HCT116 (cell line): ENCODE measurements at regions not wholly inside any gene's neighbourhood (a gene's known extent, or its start where the extent isn't known, plus 50 kb on each side); places are given as distances from the start of the nearest gene placed in this dataset.

Experiments
- ATAC-seq: fragments of 200-7000 bp; cut with Tn5 transposase; 2 replicates; pipeline ENCODE4 v1.9.1; 2020; ENCODE audit warnings: mild to moderate bottlenecking, moderate library complexity
- BruUV-seq: library from RNA; stranded (reverse); fragments of 400-500 nt; replicated peaks from 2 replicates; lab custom pipeline; 2021; lab: Mats Ljungman, UMichigan
- CTCF ChIA-PET: fragments of 300-600 bp; sonication (Branson Sonifier 250); formaldehyde crosslinking; loops from one replicate; lab custom pipeline; 2021; ENCODE audit warnings: antibody characterized with exemption; lab: Charles Lee
- POLR2A ChIA-PET: fragments of 300-600, 350-600 bp; sonication (Branson Sonifier 250); formaldehyde crosslinking; loops from one replicate; lab custom pipeline; 2021; ENCODE audit warnings: antibody characterized with exemption; lab: Charles Lee
- RAD21 ChIA-PET, 2 experiments: fragments of 300-600 bp; sonication (Branson Sonifier 250); formaldehyde crosslinking; loops; one replicate each; lab custom pipeline; 2023; ENCODE audit warnings: low total read pairs in 2 of 2; ENCODE audit not compliant: uncharacterized antibody in 2 of 2, unreplicated experiment in 2 of 2, low non-redundant PET in 1 of 2; lab: Charles Lee
- DNase-seq: peaks from one replicate; pipeline ENCODE4 v3.0.0-alpha.2; 2010; ENCODE audit warnings: low read depth, low spot score
- H2AFZ ChIP-seq: fragments of 200-600 bp; shearing (Covaris generic), sonication (generic); 2 replicates; pipeline ENCODE4 v1.6.1; 2017; ENCODE audit warnings: low read depth, mixed run types, mixed read lengths, antibody characterized with exemption, low read length; ENCODE audit not compliant: poor library complexity, severe bottlenecking
- H3K27ac ChIP-seq: 2 replicates; pipeline ENCODE4 v1.5.1; 2012; ENCODE audit warnings: low read depth, low read length
- H3K27me3 ChIP-seq: fragments of 200-600 bp; sonication (generic); 2 replicates; pipeline ENCODE4 v1.6.1; 2016; ENCODE audit warnings: mixed run types, low read length, mixed read lengths; ENCODE audit not compliant: insufficient read depth
- H3K36me3 ChIP-seq, 2 experiments: fragments of 200-500 bp in 1 of 2; fragments of 200-600 bp in 1 of 2; sonication (Bioruptor generic) in 1 of 2; sonication (generic) in 1 of 2; 2 replicates each; pipeline versions ENCODE4 v1.5.1 to v1.6.1; 2014 to 2016; ENCODE audit warnings: low read length in 2 of 2, inconsistent platforms in 1 of 2, mixed read lengths in 1 of 2, mixed run types in 1 of 2; ENCODE audit not compliant: insufficient read depth in 2 of 2, control insufficient read depth in 1 of 2
- H3K4me1 ChIP-seq, 2 experiments: fragments of 200-600 bp in 1 of 2; sonication (generic) in 1 of 2; 2 replicates each; pipeline versions ENCODE4 v1.5.1 to v1.6.1; 2012 to 2017; ENCODE audit warnings: low read length in 2 of 2, inconsistent platforms in 1 of 2, mild to moderate bottlenecking in 1 of 2, mixed read lengths in 1 of 2, mixed run types in 1 of 2, moderate library complexity in 1 of 2; ENCODE audit not compliant: insufficient read depth in 2 of 2, control insufficient read depth in 1 of 2
- H3K4me2 ChIP-seq: fragments of 200-600 bp; sonication (generic); 2 replicates; pipeline ENCODE4 v1.6.1; 2017; ENCODE audit warnings: mixed run types, low read length, mixed read lengths
- H3K4me3 ChIP-seq, 2 experiments: fragments of 200-600 bp in 1 of 2; sonication (generic) in 1 of 2; replicated peaks in 1 of 2; 2 replicates each; pipeline ENCODE4 v1.5.1; 2011 to 2016; ENCODE audit warnings: low read length in 2 of 2, control low read depth in 1 of 2, low read depth in 1 of 2, mild to moderate bottlenecking in 1 of 2, mixed read lengths in 1 of 2, mixed run types in 1 of 2
- H3K79me2 ChIP-seq: fragments of 200-600 bp; sonication (generic); 2 replicates; pipeline ENCODE4 v1.6.1; 2017; ENCODE audit warnings: mild to moderate bottlenecking, mixed run types, low read length, moderate library complexity, mixed read lengths; ENCODE audit not compliant: insufficient read depth
- H3K9ac ChIP-seq: fragments of 200-600 bp; sonication (generic); 2 replicates; pipeline ENCODE4 v1.6.1; 2016; ENCODE audit warnings: low read length, mixed read lengths
- H3K9me2 ChIP-seq: fragments of 200-600 bp; sonication (generic), shearing (Covaris generic); 2 replicates; pipeline ENCODE4 v1.6.1; 2017; ENCODE audit warnings: mixed run types, mild to moderate bottlenecking, moderate library complexity; ENCODE audit not compliant: insufficient read depth
- H3K9me3 ChIP-seq, 2 experiments: fragments of 200-500 bp in 1 of 2; fragments of 200-600 bp in 1 of 2; sonication (Bioruptor generic) in 1 of 2; sonication (generic) in 1 of 2; 2 replicates each; pipeline ENCODE4 v1.6.1; 2014 to 2017; ENCODE audit warnings: low read length in 2 of 2, mixed read lengths in 2 of 2, inconsistent platforms in 1 of 2, low read depth in 1 of 2, mild to moderate bottlenecking in 1 of 2, mixed run types in 1 of 2, moderate library complexity in 1 of 2; ENCODE audit not compliant: control insufficient read depth in 1 of 2, insufficient read depth in 1 of 2
- H4K20me1 ChIP-seq: fragments of 200-600 bp; sonication (generic), shearing (Covaris generic); 2 replicates; pipeline ENCODE4 v1.6.1; 2017; ENCODE audit warnings: mixed run types, mild to moderate bottlenecking, moderate library complexity; ENCODE audit not compliant: insufficient read depth
- CEBPB ChIP-seq: IDR thresholded peaks from 2 replicates; pipeline ENCODE4 v1.6.1; 2012; ENCODE audit warnings: low read depth
- EGR1 ChIP-seq: IDR thresholded peaks from 2 replicates; pipeline ENCODE4 v1.6.1; 2012; ENCODE audit warnings: low read depth
- EZH2 ChIP-seq: fragments of 200-600 bp; sonication (generic); IDR thresholded peaks from 2 replicates; pipeline ENCODE4 v1.6.1; 2017; ENCODE audit warnings: antibody characterized with exemption, mixed run types
- EZH2phosphoT487 ChIP-seq: fragments of 200-600 bp; IDR thresholded peaks from 2 replicates; pipeline ENCODE4 v1.6.1; 2018; ENCODE audit warnings: antibody characterized with exemption, borderline replicate concordance
- FOSL1 ChIP-seq: IDR thresholded peaks from 2 replicates; pipeline ENCODE4 v1.6.1; 2012; ENCODE audit warnings: low read depth
- POLR2A ChIP-seq: IDR thresholded peaks from 2 replicates; pipeline ENCODE4 v1.7.0; 2011; ENCODE audit warnings: borderline replicate concordance; ENCODE audit not compliant: insufficient read depth, insufficient read length; ENCODE audit errors: extremely low read depth
- RAD21 ChIP-seq: IDR thresholded peaks from 2 replicates; pipeline ENCODE4 v1.6.1; 2012; ENCODE audit warnings: low read depth, mild to moderate bottlenecking
- SIN3A ChIP-seq: IDR thresholded peaks from 2 replicates; pipeline ENCODE4 v1.6.1; 2012; ENCODE audit warnings: low read depth
- SP1 ChIP-seq: IDR thresholded peaks from 2 replicates; pipeline ENCODE4 v1.6.1; 2012; ENCODE audit warnings: low read depth
- SRF ChIP-seq: IDR thresholded peaks from 2 replicates; pipeline ENCODE4 v1.6.1; 2012; ENCODE audit warnings: low read depth
- ZFX ChIP-seq: fragments of 450-650 bp; IDR thresholded peaks from 2 replicates; pipeline ENCODE4 v1.6.1; 2017
- intact Hi-C: fragments of 100-400 bp; cut with micrococcal nuclease; formaldehyde crosslinking; loops from 2 replicates; pipeline ENCODE4 v1.10.0; 2022
- TF ChIP-seq, protein P1 (sequence below): IDR thresholded peaks from 2 replicates; pipeline ENCODE4 v1.6.1; 2012
- TF ChIP-seq, protein P2 (sequence below): IDR thresholded peaks from 2 replicates; pipeline ENCODE4 v1.6.1; 2011; ENCODE audit warnings: mild to moderate bottlenecking, low read length, moderate library complexity; ENCODE audit not compliant: insufficient replicate concordance; ENCODE audit errors: extremely low read depth
- TF ChIP-seq, protein P3 (sequence below), 3 experiments: fragments of 200-600 bp in 1 of 3; sonication (generic) in 1 of 3; IDR thresholded peaks in 2 of 3; conservative IDR thresholded peaks in 1 of 3; 2 replicates each; pipeline ENCODE4 v1.5.1; 2012 to 2017; ENCODE audit warnings: low read depth in 2 of 3, low read length in 2 of 3, antibody characterized with exemption in 1 of 3, borderline replicate concordance in 1 of 3, control low read depth in 1 of 3, mild to moderate bottlenecking in 1 of 3, mixed read lengths in 1 of 3, mixed run types in 1 of 3, moderate library complexity in 1 of 3; ENCODE audit not compliant: insufficient read depth in 1 of 3

DNA sequence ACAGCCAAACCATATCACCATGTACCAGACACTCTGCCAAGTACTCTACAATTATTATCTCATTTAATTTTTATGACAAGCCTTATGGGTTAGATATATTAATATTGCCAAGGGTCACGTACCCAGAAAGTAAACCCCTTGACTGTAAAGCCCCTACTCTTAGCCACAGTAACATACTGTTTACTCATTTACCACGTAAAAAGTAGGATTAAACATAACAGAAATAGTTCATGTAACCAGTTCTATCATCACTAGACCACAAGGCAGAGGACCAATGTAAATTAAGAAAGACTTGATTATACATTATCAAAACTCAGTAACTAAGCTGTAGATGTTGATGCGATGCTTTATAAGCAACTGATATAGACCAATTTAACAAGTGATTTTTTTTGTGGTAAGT lies 101.5 kb upstream of the CNTNAP4 start:
- Histone ChIP-seq H2AFZ (no peak overlapping the region), H4K20me1 (no peaks in the 10 kb centered on the region), H3K9me3 (peaks cover 4 to 20% of the 10 kb centered on the region in 2 experiments; a peak in 2 of 4 replicates), H3K9me2 (no peaks in the 10 kb centered on the region), H3K27me3 (no peaks in the 10 kb centered on the region), H3K79me2 (no peaks in the 10 kb centered on the region), H3K4me2 (no peak overlapping the region)
- ATAC-seq (no peak), DNase-seq (no peak)
- CTCF ChIA-PET: no interaction called here
- intact Hi-C loops: no loop called here
- TF ChIP-seq CEBPB (no peak), SIN3A (no peak), EGR1 (no peak), FOSL1 (no peak), RAD21 (no peak), SP1 (no peak), EZH2 (no peak), SRF (no peak)
- TF ChIP-seq, protein P1, sequence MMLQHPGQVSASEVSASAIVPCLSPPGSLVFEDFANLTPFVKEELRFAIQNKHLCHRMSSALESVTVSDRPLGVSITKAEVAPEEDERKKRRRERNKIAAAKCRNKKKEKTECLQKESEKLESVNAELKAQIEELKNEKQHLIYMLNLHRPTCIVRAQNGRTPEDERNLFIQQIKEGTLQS: no peak
- TF ChIP-seq, protein P2, sequence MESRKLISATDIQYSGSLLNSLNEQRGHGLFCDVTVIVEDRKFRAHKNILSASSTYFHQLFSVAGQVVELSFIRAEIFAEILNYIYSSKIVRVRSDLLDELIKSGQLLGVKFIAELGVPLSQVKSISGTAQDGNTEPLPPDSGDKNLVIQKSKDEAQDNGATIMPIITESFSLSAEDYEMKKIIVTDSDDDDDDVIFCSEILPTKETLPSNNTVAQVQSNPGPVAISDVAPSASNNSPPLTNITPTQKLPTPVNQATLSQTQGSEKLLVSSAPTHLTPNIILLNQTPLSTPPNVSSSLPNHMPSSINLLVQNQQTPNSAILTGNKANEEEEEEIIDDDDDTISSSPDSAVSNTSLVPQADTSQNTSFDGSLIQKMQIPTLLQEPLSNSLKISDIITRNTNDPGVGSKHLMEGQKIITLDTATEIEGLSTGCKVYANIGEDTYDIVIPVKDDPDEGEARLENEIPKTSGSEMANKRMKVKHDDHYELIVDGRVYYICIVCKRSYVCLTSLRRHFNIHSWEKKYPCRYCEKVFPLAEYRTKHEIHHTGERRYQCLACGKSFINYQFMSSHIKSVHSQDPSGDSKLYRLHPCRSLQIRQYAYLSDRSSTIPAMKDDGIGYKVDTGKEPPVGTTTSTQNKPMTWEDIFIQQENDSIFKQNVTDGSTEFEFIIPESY: no peak
- TF ChIP-seq, all 23 proteins: peak for 0
- ChIA-PET POLR2A (no interaction called here), RAD21 (no interaction called here)
- Histone ChIP-seq H3K36me3 (no peaks in the 10 kb centered on the region), H3K4me3 (no peak overlapping the region), H3K9ac (no peak overlapping the region), H3K4me1 (no peaks in the 10 kb centered on the region), H3K27ac (no peak overlapping the region)
- BruUV-seq: no TSS peak

DNA sequence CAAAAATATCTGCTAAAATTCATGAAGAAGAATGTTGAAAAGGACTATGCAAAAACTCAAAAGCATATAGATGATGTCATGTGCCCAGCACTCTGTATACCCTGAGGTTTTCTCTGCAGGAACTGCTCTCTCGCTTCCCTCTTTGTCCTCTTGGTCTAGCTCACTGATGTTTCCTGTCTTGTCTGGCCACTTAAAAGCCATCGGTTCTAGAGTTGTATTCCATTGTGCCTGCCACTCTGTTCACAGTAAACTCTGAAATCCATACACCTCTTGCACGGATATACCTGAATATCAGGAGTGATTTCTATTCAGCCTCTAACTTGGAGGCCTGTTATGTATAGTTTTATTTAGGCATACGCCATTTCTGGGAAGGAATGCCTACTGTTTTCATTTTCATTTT lies 101.0 kb upstream of the CNTNAP4 start:
- H4K20me1 ChIP-seq: no peaks in the 10 kb centered on the region
- H2AFZ ChIP-seq: no peak overlapping the region
- intact Hi-C loops: no loop called here
- no peaks in the 10 kb centered on the region for H3K79me2 ChIP-seq
- DNase-seq (no peak), ATAC-seq (no peak)
- no peaks in the 10 kb centered on the region for H3K9me2 ChIP-seq
- no peak overlapping the region for H3K4me3 ChIP-seq
- H3K27ac ChIP-seq: no peak overlapping the region
- H3K4me2 ChIP-seq: no peak overlapping the region
- no peaks in the 10 kb centered on the region for H3K27me3 ChIP-seq
- POLR2A ChIA-PET: no interaction called here
- no peaks in the 10 kb centered on the region for H3K36me3 ChIP-seq
- no TSS peak for BruUV-seq
- no peak overlapping the region for H3K9ac ChIP-seq
- RAD21 ChIA-PET: no interaction called here
- no peak for TF ChIP-seq POLR2A
- TF ChIP-seq, protein P3, sequence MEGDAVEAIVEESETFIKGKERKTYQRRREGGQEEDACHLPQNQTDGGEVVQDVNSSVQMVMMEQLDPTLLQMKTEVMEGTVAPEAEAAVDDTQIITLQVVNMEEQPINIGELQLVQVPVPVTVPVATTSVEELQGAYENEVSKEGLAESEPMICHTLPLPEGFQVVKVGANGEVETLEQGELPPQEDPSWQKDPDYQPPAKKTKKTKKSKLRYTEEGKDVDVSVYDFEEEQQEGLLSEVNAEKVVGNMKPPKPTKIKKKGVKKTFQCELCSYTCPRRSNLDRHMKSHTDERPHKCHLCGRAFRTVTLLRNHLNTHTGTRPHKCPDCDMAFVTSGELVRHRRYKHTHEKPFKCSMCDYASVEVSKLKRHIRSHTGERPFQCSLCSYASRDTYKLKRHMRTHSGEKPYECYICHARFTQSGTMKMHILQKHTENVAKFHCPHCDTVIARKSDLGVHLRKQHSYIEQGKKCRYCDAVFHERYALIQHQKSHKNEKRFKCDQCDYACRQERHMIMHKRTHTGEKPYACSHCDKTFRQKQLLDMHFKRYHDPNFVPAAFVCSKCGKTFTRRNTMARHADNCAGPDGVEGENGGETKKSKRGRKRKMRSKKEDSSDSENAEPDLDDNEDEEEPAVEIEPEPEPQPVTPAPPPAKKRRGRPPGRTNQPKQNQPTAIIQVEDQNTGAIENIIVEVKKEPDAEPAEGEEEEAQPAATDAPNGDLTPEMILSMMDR (IDR thresholded peaks at IDR 0.05 in 2 of 3, conservative IDR thresholded peaks at IDR 0.05 in 1 of 3; ENCODE audit: borderline replicate concordance in 1 of 3, insufficient read depth in 1 of 3, low read depth in 2 of 3, low read length in 2 of 3): no peak
- TF ChIP-seq ZFX: no peak
- no peak for TF ChIP-seq EZH2phosphoT487
- no peak for TF ChIP-seq CEBPB
- H3K4me1 ChIP-seq: no peaks in the 10 kb centered on the region
- CTCF ChIA-PET: no interaction called here
- H3K9me3 ChIP-seq: peaks cover 4 to 20% of the 10 kb centered on the region in 2 experiments; a peak in 2 of 4 replicates
